ENCODE measurements at regions not wholly inside any gene's neighbourhood (a gene's known extent, or its start where the extent isn't known, plus 50 kb on each side); places are given as distances from the start of the nearest gene placed in this dataset.

GRCh38 chr6:119961450-119961849 is 611.9 kb upstream of the MAN1A1 start:
- Histone ChIP-seq H3K9me3 (ENCODE audit: control insufficient read depth, insufficient read depth, low read depth, low read length) (no peaks in the 10 kb centered on the region), H3K36me3 (ENCODE audit: control insufficient read depth, insufficient read depth, low read length) (no peaks in the 10 kb centered on the region), H3K27ac (ENCODE audit: low read length) (no peak overlapping the region), H3K4me1 (ENCODE audit: control insufficient read depth, insufficient read depth, low read length) (no peaks in the 10 kb centered on the region; the same call in 1 of the 2 replicates), H3K27me3 (ENCODE audit: control insufficient read depth, insufficient read depth, low read length) (no peaks in the 10 kb centered on the region), H3K4me3 (ENCODE audit: low read depth in 2 of 2, low read length in 2 of 2) (no peak overlapping the region)
- in situ Hi-C loops (cut with HindIII; ENCODE audit: low pct_unique_long_range_greater_than_20kb, low sequenced_read_pairs), result no loop called here
- ATAC-seq, result no peak
- no peak for DNase-seq (ENCODE audit: low read depth, low spot score)
- CTCF ChIA-PET, result no interaction called here
- POLR2A ChIA-PET, result no interaction called here
- intact Hi-C loops (cut with micrococcal nuclease; ENCODE audit: unreplicated experiment), result no loop called here
- BruUV-seq (replicated peaks), result no TSS peak
- TF ChIP-seq SIN3A (IDR thresholded peaks at IDR 0.05; ENCODE audit: borderline replicate concordance, insufficient read depth, low read depth, low read length) (no peak), CTCF (IDR thresholded peaks at IDR 0.05) (no peak), TCF7L2 (IDR thresholded peaks at IDR 0.05; ENCODE audit: low read depth, low read length) (no peak), POLR2AphosphoS5 (IDR thresholded peaks at IDR 0.05; ENCODE audit: low read depth, low read length) (no peak)
- TF ChIP-seq, protein P1, sequence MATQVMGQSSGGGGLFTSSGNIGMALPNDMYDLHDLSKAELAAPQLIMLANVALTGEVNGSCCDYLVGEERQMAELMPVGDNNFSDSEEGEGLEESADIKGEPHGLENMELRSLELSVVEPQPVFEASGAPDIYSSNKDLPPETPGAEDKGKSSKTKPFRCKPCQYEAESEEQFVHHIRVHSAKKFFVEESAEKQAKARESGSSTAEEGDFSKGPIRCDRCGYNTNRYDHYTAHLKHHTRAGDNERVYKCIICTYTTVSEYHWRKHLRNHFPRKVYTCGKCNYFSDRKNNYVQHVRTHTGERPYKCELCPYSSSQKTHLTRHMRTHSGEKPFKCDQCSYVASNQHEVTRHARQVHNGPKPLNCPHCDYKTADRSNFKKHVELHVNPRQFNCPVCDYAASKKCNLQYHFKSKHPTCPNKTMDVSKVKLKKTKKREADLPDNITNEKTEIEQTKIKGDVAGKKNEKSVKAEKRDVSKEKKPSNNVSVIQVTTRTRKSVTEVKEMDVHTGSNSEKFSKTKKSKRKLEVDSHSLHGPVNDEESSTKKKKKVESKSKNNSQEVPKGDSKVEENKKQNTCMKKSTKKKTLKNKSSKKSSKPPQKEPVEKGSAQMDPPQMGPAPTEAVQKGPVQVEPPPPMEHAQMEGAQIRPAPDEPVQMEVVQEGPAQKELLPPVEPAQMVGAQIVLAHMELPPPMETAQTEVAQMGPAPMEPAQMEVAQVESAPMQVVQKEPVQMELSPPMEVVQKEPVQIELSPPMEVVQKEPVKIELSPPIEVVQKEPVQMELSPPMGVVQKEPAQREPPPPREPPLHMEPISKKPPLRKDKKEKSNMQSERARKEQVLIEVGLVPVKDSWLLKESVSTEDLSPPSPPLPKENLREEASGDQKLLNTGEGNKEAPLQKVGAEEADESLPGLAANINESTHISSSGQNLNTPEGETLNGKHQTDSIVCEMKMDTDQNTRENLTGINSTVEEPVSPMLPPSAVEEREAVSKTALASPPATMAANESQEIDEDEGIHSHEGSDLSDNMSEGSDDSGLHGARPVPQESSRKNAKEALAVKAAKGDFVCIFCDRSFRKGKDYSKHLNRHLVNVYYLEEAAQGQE (IDR thresholded peaks at IDR 0.05; ENCODE audit: insufficient read depth in 1 of 2, low read depth in 2 of 2, low read length in 1 of 2), result no peak

- ChIA-PET CTCF (no interaction called here), POLR2A (no interaction called here)
- no peak for DNase-seq (ENCODE audit: low read depth, low spot score)
- ATAC-seq, result no peak
- in situ Hi-C loops (cut with HindIII; ENCODE audit: low pct_unique_long_range_greater_than_20kb, low sequenced_read_pairs) (no loop called here), intact Hi-C loops (cut with micrococcal nuclease; ENCODE audit: unreplicated experiment) (no loop called here)
- no peaks in the 10 kb centered on the region for H3K27me3 ChIP-seq (ENCODE audit: control insufficient read depth, insufficient read depth, low read length)
- H3K9me3 ChIP-seq (ENCODE audit: control insufficient read depth, insufficient read depth, low read depth, low read length), result no peaks in the 10 kb centered on the region
- no peaks in the 10 kb centered on the region for H3K36me3 ChIP-seq (ENCODE audit: control insufficient read depth, insufficient read depth, low read length)
- BruUV-seq (replicated peaks), result no TSS peak
- H3K4me3 ChIP-seq (ENCODE audit: low read depth in 2 of 2, low read length in 2 of 2), result no peak overlapping the region
- no peak for TF ChIP-seq SIN3A (IDR thresholded peaks at IDR 0.05; ENCODE audit: borderline replicate concordance, insufficient read depth, low read depth, low read length)
- no peak for TF ChIP-seq POLR2AphosphoS5 (IDR thresholded peaks at IDR 0.05; ENCODE audit: low read depth, low read length)
- TF ChIP-seq, protein P1 (IDR thresholded peaks at IDR 0.05; ENCODE audit: insufficient read depth in 1 of 2, low read depth in 2 of 2, low read length in 1 of 2), result no peak
- TF ChIP-seq CTCF (IDR thresholded peaks at IDR 0.05), result no peak
- no peak for TF ChIP-seq TCF7L2 (IDR thresholded peaks at IDR 0.05; ENCODE audit: low read depth, low read length)
- no peak overlapping the region for H3K27ac ChIP-seq (ENCODE audit: low read length)
- H3K4me1 ChIP-seq (ENCODE audit: control insufficient read depth, insufficient read depth, low read length), result no peaks in the 10 kb centered on the region; the same call in 1 of the 2 replicates
Measured at GRCh38 chr6:119960456-119960855, 610.9 kb upstream of the MAN1A1 start.
